H1 (cell line): ENCODE measurements at regions not wholly inside any gene's neighbourhood (a gene's known extent, or its start where the extent isn't known, plus 50 kb on each side); places are given as distances from the start of the nearest gene placed in this dataset.

Experiments
- CTCF ChIA-PET: fragments of 300-600 bp; sonication (Branson Sonifier 250); formaldehyde crosslinking; loops from one replicate; lab custom pipeline; 2021; ENCODE audit not compliant: partially characterized antibody; lab: Charles Lee
- POLR2A ChIA-PET: fragments of 300-600 bp; sonication (Branson Sonifier 250); formaldehyde crosslinking; loops from one replicate; lab custom pipeline; 2021; ENCODE audit warnings: inconsistent platforms; ENCODE audit not compliant: partially characterized antibody; lab: Charles Lee
- DNase-seq, 2 experiments: peaks; one replicate each; pipeline versions ENCODE4 v3.0.0 to v3.0.0-alpha.2; 2010 to 2022; ENCODE audit warnings: low spot score in 2 of 2, low read depth in 1 of 2, mixed read lengths in 1 of 2
- FAIRE-seq: peaks from 2 replicates; lab custom pipeline; 2011; peaks lifted over from hg19 to GRCh38; lab: Jason Lieb, UNC
- H2AFZ ChIP-seq: 2 replicates; pipeline ENCODE4 v1.8.1; 2012; ENCODE audit warnings: low read length, inconsistent platforms
- H2AK5ac ChIP-seq: 2 replicates; pipeline ENCODE4 v1.6.1; 2013; ENCODE audit warnings: low read depth, low read length
- H2BK120ac ChIP-seq: replicated peaks from 2 replicates; pipeline ENCODE3; 2013; ENCODE audit warnings: low read depth, low read length, inconsistent platforms
- H2BK12ac ChIP-seq: 2 replicates; pipeline ENCODE4 v1.6.1; 2013; ENCODE audit warnings: low read depth, low read length
- H2BK15ac ChIP-seq: 2 replicates; pipeline ENCODE4 v1.6.1; 2013; ENCODE audit warnings: low read length
- H2BK20ac ChIP-seq: 2 replicates; pipeline ENCODE4 v1.6.1; 2013; ENCODE audit warnings: low read length
- H2BK5ac ChIP-seq: 2 replicates; pipeline ENCODE4 v1.6.1; 2013; ENCODE audit warnings: low read depth, low read length
- H3K14ac ChIP-seq: 2 replicates; pipeline ENCODE4 v1.6.1; 2013; ENCODE audit warnings: inconsistent platforms; ENCODE audit not compliant: insufficient read length
- H3K18ac ChIP-seq: 2 replicates; pipeline ENCODE4 v1.6.1; 2013; ENCODE audit warnings: low read length; ENCODE audit errors: extremely low read depth
- H3K23ac ChIP-seq: 2 replicates; pipeline ENCODE4 v1.6.1; 2013; ENCODE audit warnings: inconsistent platforms; ENCODE audit not compliant: insufficient read length
- H3K23me2 ChIP-seq: 2 replicates; pipeline ENCODE4 v1.6.1; 2013; ENCODE audit warnings: low read depth, low read length
- H3K27ac ChIP-seq: 2 replicates; pipeline ENCODE4 v1.6.1; 2011; ENCODE audit warnings: low read depth, low read length, inconsistent platforms
- H3K27me3 ChIP-seq, 4 experiments: replicated peaks in 1 of 4; 1 replicate in 1 of 4; 2 replicates in 3 of 4; pipeline versions ENCODE4 v1.6.1 to v1.8.1; 2011 to 2013; ENCODE audit warnings: low read length in 3 of 4, mild to moderate bottlenecking in 3 of 4, inconsistent platforms in 2 of 4, mixed read lengths in 2 of 4, moderate library complexity in 1 of 4; ENCODE audit not compliant: control insufficient read depth in 3 of 4, insufficient read depth in 3 of 4; ENCODE audit errors: extremely low read depth in 1 of 4
- H3K36me3 ChIP-seq, 4 experiments: 2 replicates each; pipeline versions ENCODE4 v1.6.1 to v1.8.1; 2011 to 2013; ENCODE audit warnings: mild to moderate bottlenecking in 4 of 4, low read length in 3 of 4, moderate library complexity in 2 of 4, control low read depth in 1 of 4, inconsistent platforms in 1 of 4; ENCODE audit not compliant: insufficient read depth in 4 of 4, control insufficient read depth in 2 of 4
- H3K4ac ChIP-seq: replicated peaks from 2 replicates; pipeline ENCODE3; 2013; ENCODE audit warnings: low read length, low read depth, mixed read lengths, inconsistent platforms; ENCODE audit not compliant: insufficient read length
- H3K4me1 ChIP-seq, 4 experiments: replicated peaks in 1 of 4; 1 replicate in 1 of 4; 2 replicates in 3 of 4; pipeline versions ENCODE4 v1.6.1 to v1.8.1; 2011 to 2013; ENCODE audit warnings: low read length in 3 of 4, inconsistent platforms in 2 of 4, mixed read lengths in 1 of 4; ENCODE audit not compliant: insufficient read depth in 4 of 4, control insufficient read depth in 3 of 4
- H3K4me2 ChIP-seq, 2 experiments: 2 replicates each; pipeline versions ENCODE4 v1.6.1 to v1.8.1; 2011 to 2013; ENCODE audit warnings: low read depth in 2 of 2, low read length in 2 of 2, control low read depth in 1 of 2, inconsistent platforms in 1 of 2, mild to moderate bottlenecking in 1 of 2; ENCODE audit not compliant: insufficient read depth in 1 of 2
- H3K4me3 ChIP-seq, 4 experiments: fragments of 200-600, 300-600 bp in 1 of 4; sonication (generic), shearing (Covaris generic), sonication (Bioruptor Twin) in 1 of 4; 2 replicates each; pipeline versions ENCODE4 v1.5.1 to v1.8.1; 2011 to 2016; ENCODE audit warnings: low read length in 4 of 4, low read depth in 3 of 4, control low read depth in 2 of 4, inconsistent platforms in 2 of 4, mild to moderate bottlenecking in 2 of 4, mixed read lengths in 1 of 4, moderate library complexity in 1 of 4; ENCODE audit not compliant: insufficient read depth in 2 of 4; ENCODE audit errors: extremely low read depth in 1 of 4
- H3K56ac ChIP-seq: replicated peaks from 2 replicates; pipeline ENCODE3; 2013; ENCODE audit warnings: low read depth, mild to moderate bottlenecking, mixed read lengths, low read length, inconsistent platforms; ENCODE audit not compliant: insufficient read length
- H3K79me1 ChIP-seq: 2 replicates; pipeline ENCODE4 v1.6.1; 2013; ENCODE audit warnings: low read depth, low read length, control low read depth
- H3K79me2 ChIP-seq, 2 experiments: 2 replicates each; pipeline versions ENCODE4 v1.6.1 to v1.8.1; 2012 to 2013; ENCODE audit warnings: low read length in 2 of 2, mild to moderate bottlenecking in 2 of 2, inconsistent platforms in 1 of 2; ENCODE audit not compliant: insufficient read depth in 2 of 2, control insufficient read depth in 1 of 2
- H3K9ac ChIP-seq, 4 experiments: replicated peaks in 1 of 4; 1 replicate in 1 of 4; 2 replicates in 3 of 4; pipeline versions ENCODE4 v1.6.1 to v1.8.1; 2011 to 2013; ENCODE audit warnings: low read depth in 3 of 4, low read length in 3 of 4, control low read depth in 2 of 4, mild to moderate bottlenecking in 2 of 4, moderate library complexity in 2 of 4, inconsistent platforms in 1 of 4; ENCODE audit errors: extremely low read depth in 1 of 4
- H3K9me3 ChIP-seq, 2 experiments: 2 replicates each; pipeline versions ENCODE4 v1.6.1 to v1.8.1; 2012 to 2013; ENCODE audit warnings: mild to moderate bottlenecking in 2 of 2, moderate library complexity in 2 of 2, control low read depth in 1 of 2, inconsistent platforms in 1 of 2, low read depth in 1 of 2, low read length in 1 of 2, mixed read lengths in 1 of 2; ENCODE audit not compliant: insufficient read depth in 2 of 2
- H4K20me1 ChIP-seq, 2 experiments: replicated peaks in 1 of 2; 2 replicates each; pipeline versions ENCODE3 to v1.8.1; 2011 to 2013; ENCODE audit warnings: inconsistent platforms in 2 of 2, low read length in 2 of 2, mild to moderate bottlenecking in 1 of 2; ENCODE audit not compliant: insufficient read depth in 2 of 2, control insufficient read depth in 1 of 2
- H4K5ac ChIP-seq: 2 replicates; pipeline ENCODE4 v1.6.1; 2013; ENCODE audit warnings: low read length, low read depth, mixed read lengths, inconsistent platforms; ENCODE audit not compliant: insufficient read length
- H4K8ac ChIP-seq: 2 replicates; pipeline ENCODE4 v1.8.0; 2013; ENCODE audit warnings: mild to moderate bottlenecking, moderate library complexity, low read length, inconsistent platforms; ENCODE audit not compliant: insufficient read depth; ENCODE audit errors: extremely low read depth
- H4K91ac ChIP-seq: replicated peaks from 2 replicates; pipeline ENCODE3; 2013; ENCODE audit warnings: low read length, mixed read lengths, inconsistent platforms; ENCODE audit not compliant: insufficient read length
- HDAC6 ChIP-seq: IDR thresholded peaks from one replicate; pipeline ENCODE4 v1.7.1; 2012; ENCODE audit warnings: low read depth, mild to moderate bottlenecking, inconsistent platforms, low read length, moderate library complexity
- RBBP5 ChIP-seq: IDR thresholded peaks from 2 replicates; pipeline ENCODE4 v1.7.1; 2012; ENCODE audit warnings: low read depth, mild to moderate bottlenecking, inconsistent platforms, low read length, moderate library complexity, borderline replicate concordance
- SRF ChIP-seq: IDR thresholded peaks from 2 replicates; pipeline ENCODE4 v1.6.1; 2011; ENCODE audit warnings: mild to moderate bottlenecking, low read depth, low read length, moderate library complexity
- TAF1 ChIP-seq: IDR thresholded peaks from 2 replicates; pipeline ENCODE4 v1.6.1; 2011; ENCODE audit warnings: mild to moderate bottlenecking, low read depth, low read length
- TAF7 ChIP-seq: optimal IDR thresholded peaks from 2 replicates; pipeline ENCODE3; 2011; ENCODE audit warnings: low read depth, mild to moderate bottlenecking, inconsistent platforms, low read length, moderate library complexity, borderline replicate concordance
- TEAD4 ChIP-seq: IDR thresholded peaks from 2 replicates; pipeline ENCODE4 v1.6.1; 2012; ENCODE audit warnings: low read depth, low read length, inconsistent platforms, mixed read lengths
- WGBS, 2 experiments: shearing (Covaris generic) in 1 of 2; methylation state at CpG; one replicate each; pipeline versions ENCODE4 v1.1.6 to v1.1.7; 2013 to 2015; ENCODE audit warnings: low lambda C conversion rate in 2 of 2, mixed read lengths in 2 of 2, inconsistent platforms in 1 of 2, low coverage in 1 of 2, missing lambda C conversion rate in 1 of 2; ENCODE audit not compliant: insufficient replicate concordance in 2 of 2, insufficient coverage in 1 of 2, insufficient read length in 1 of 2; ENCODE audit errors: extremely low coverage in 1 of 2, missing lambda C conversion rate in 1 of 2; 5-methylcytosine and 5-hydroxymethylcytosine counted together

GRCh38 chr10:2439000-2439399 lies 628.3 kb upstream of the PFKP start:
- Histone ChIP-seq H3K79me2 (no peaks in the 10 kb centered on the region), H3K36me3 (peaks cover 0 to 3% (median 0%) of the 10 kb centered on the region in 4 experiments; a peak in 1 of 8 replicates), H4K20me1 (no peaks in the 10 kb centered on the region), H3K9ac (no peak overlapping the region), H3K23ac (no peak overlapping the region), H3K4me1 (no peaks in the 10 kb centered on the region), H2BK5ac (no peak overlapping the region), H2AFZ (no peak overlapping the region), H4K91ac (no peak overlapping the region), H3K4me2 (no peak overlapping the region), H3K4me3 (no peak overlapping the region), H3K9me3 (peaks cover 10 to 11% of the 10 kb centered on the region in 2 experiments; a peak in 3 of 4 replicates), H2BK15ac (no peak overlapping the region), H4K8ac (no peak overlapping the region), H3K56ac (no peak overlapping the region), H3K18ac (no peak overlapping the region), H3K4ac (no peak overlapping the region), H2BK120ac (no peak overlapping the region), H2AK5ac (no peak overlapping the region), H3K79me1 (no peaks in the 10 kb centered on the region), H4K5ac (no peak overlapping the region), H2BK12ac (no peak overlapping the region), H3K23me2 (no peaks in the 10 kb centered on the region), H3K27ac (no peak overlapping the region), H3K14ac (no peak overlapping the region), H2BK20ac (no peak overlapping the region), H3K27me3 (no peaks in the 10 kb centered on the region)
- no peak for DNase-seq
- 76% methylated on average over 8 of the region's 8 CpGs; no CpG with 5 or more reads in 1 of the 2 experiments for WGBS, 2 experiments
- ChIA-PET CTCF (no interaction called here), POLR2A (no interaction called here)
- no peak for FAIRE-seq
- TF ChIP-seq SRF (no peak), RBBP5 (no peak), TEAD4 (no peak), TAF1 (no peak), TAF7 (no peak), HDAC6 (no peak)
